NB4 (cell line): ENCODE measurements at regions not wholly inside any gene's neighbourhood (a gene's known extent, or its start where the extent isn't known, plus 50 kb on each side); places are given as distances from the start of the nearest gene placed in this dataset.

ENCODE experiments used
- MAX ChIP-seq: IDR thresholded peaks from 2 replicates; pipeline ENCODE4 v1.6.1; 2011; ENCODE audit warnings: low read depth, low read length
- TF ChIP-seq, protein P1 (sequence below): IDR thresholded peaks from one replicate; pipeline ENCODE4 v1.5.1; 2012; ENCODE audit warnings: low read depth, low read length

DNA sequence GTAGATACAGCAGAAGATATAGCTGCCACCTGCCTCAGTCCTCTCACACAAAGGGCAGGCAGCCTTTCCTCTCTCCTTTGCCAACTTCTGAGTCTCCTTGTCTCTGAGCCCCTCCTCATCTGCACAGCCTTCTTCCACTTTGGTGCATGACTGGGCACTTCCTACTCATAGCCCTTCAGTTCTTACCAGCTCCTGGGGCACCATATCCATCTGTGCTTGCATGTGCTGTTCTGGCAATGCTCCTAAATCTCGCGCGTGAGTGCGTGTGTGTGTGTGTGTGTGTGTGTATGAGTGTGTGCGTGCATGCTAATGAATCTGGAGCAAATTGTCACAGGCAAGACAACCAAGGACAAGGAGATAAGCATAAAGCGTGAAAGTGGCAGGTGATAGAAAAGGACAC, 1271.6 kb upstream of the SORCS1 start:
- TF ChIP-seq, protein P1, sequence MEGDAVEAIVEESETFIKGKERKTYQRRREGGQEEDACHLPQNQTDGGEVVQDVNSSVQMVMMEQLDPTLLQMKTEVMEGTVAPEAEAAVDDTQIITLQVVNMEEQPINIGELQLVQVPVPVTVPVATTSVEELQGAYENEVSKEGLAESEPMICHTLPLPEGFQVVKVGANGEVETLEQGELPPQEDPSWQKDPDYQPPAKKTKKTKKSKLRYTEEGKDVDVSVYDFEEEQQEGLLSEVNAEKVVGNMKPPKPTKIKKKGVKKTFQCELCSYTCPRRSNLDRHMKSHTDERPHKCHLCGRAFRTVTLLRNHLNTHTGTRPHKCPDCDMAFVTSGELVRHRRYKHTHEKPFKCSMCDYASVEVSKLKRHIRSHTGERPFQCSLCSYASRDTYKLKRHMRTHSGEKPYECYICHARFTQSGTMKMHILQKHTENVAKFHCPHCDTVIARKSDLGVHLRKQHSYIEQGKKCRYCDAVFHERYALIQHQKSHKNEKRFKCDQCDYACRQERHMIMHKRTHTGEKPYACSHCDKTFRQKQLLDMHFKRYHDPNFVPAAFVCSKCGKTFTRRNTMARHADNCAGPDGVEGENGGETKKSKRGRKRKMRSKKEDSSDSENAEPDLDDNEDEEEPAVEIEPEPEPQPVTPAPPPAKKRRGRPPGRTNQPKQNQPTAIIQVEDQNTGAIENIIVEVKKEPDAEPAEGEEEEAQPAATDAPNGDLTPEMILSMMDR: no peak
- TF ChIP-seq MAX: no peak
